Panc1 (cell line): ENCODE measurements at regions not wholly inside any gene's neighbourhood (a gene's known extent, or its start where the extent isn't known, plus 50 kb on each side); places are given as distances from the start of the nearest gene placed in this dataset.
"Not testable (repeated sequence)": the region's sequence is repeated elsewhere in the genome, so short reads cannot be mapped to it uniquely, and the experiment has no call there.

Source experiments
- CTCF ChIP-seq: fragments of 450-650 bp; IDR thresholded peaks from 2 replicates; pipeline ENCODE4 v1.5.1; 2017; ENCODE audit warnings: mild to moderate bottlenecking
- POLR2AphosphoS5 ChIP-seq: IDR thresholded peaks from 2 replicates; pipeline ENCODE4 v1.6.1; 2012; ENCODE audit warnings: mild to moderate bottlenecking, low read depth, low read length, moderate library complexity

GRCh38 chr17:34089042-34089441 is 166.0 kb upstream of the CCL2 start:
- not testable (repeated sequence) for TF ChIP-seq POLR2AphosphoS5, CTCF
